ENCODE measurements at regions not wholly inside any gene's neighbourhood (a gene's known extent, or its start where the extent isn't known, plus 50 kb on each side); places are given as distances from the start of the nearest gene placed in this dataset.

- Mint-ChIP-seq H3K9me3 (peaks cover 2% of the 10 kb centered on the region), H3K4me3 (no peak overlapping the region), H3K27ac (no peak overlapping the region), H3K27me3 (no peaks in the 10 kb centered on the region), H3K4me1 (ENCODE audit: low read depth) (no peaks in the 10 kb centered on the region), H3K36me3 (ENCODE audit: low read depth) (no peaks in the 10 kb centered on the region)
- Histone ChIP-seq H3K9me3 (ENCODE audit: control insufficient read depth in 1 of 2, insufficient read depth in 1 of 2, low read length in 2 of 2) (no peaks in the 10 kb centered on the region), H3K36me3 (ENCODE audit: insufficient read depth, low read length) (no peaks in the 10 kb centered on the region), H3K4me1 (ENCODE audit: insufficient read depth, low read length) (no peaks in the 10 kb centered on the region), H3K4me3 (ENCODE audit: low read length) (no peak overlapping the region), H3K27ac (ENCODE audit: low read depth in 1 of 2, low read length in 2 of 2) (no peak overlapping the region), H3K27me3 (ENCODE audit: control insufficient read depth in 1 of 2, insufficient read depth in 2 of 2, low read length in 2 of 2) (no peaks in the 10 kb centered on the region)
- ATAC-seq (ENCODE audit: poor library complexity) (no peak), DNase-seq (no peak)
- intact Hi-C loops (cut with DNase I, micrococcal nuclease), result no loop called here
- ChIA-PET CTCF (no interaction called here), POLR2A (no interaction called here)
- TF ChIP-seq CTCF (IDR thresholded peaks at IDR 0.05), result no peak
Observed at GRCh38 chrX:40326186-40326965, 228.6 kb upstream of the BCOR start.

DNA sequence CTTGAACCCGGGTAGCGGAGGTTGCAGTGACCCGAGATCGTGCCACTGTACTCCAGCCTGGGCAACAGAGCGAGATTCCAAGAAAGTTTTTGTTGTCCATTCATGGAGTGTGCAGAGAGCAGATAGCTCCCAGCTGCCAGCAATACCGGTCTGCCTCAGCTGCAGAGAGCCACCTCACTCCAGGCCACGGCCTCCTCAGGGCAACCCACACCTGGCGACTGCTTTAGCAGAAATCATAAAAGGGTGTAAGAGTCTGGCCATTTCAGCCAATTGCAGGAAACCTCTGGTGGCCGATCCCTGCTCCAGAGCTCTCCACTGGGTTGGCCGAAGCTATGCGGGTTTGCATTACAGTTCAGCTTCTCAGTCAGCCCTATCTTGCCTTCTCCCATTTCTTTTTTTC, 227.4 kb upstream of the BCOR start:
- H3K27ac Mint-ChIP-seq, result no peak overlapping the region

GRCh38 chrX:40323977-40324376, 226.2 kb upstream of the BCOR start:
- Histone ChIP-seq H3K27me3 (ENCODE audit: control insufficient read depth in 1 of 2, insufficient read depth in 2 of 2, low read length in 2 of 2) (no peaks in the 10 kb centered on the region), H3K4me3 (ENCODE audit: low read length) (no peak overlapping the region), H3K36me3 (ENCODE audit: insufficient read depth, low read length) (no peaks in the 10 kb centered on the region), H3K4me1 (ENCODE audit: insufficient read depth, low read length) (no peaks in the 10 kb centered on the region), H3K27ac (ENCODE audit: low read depth in 1 of 2, low read length in 2 of 2) (no peak overlapping the region), H3K9me3 (ENCODE audit: control insufficient read depth in 1 of 2, insufficient read depth in 1 of 2, low read length in 2 of 2) (no peaks in the 10 kb centered on the region)
- intact Hi-C loops (cut with DNase I, micrococcal nuclease), result no loop called here
- DNase-seq, result no peak
- no peak for TF ChIP-seq CTCF (IDR thresholded peaks at IDR 0.05)
- CTCF ChIA-PET, result interaction anchor here (0.7 kb wide), 1 partner anchor 1106 kb away, joined by 3 read pairs; no protein-coding TSS in a partner anchor
- H3K4me1 Mint-ChIP-seq (ENCODE audit: low read depth), result no peaks in the 10 kb centered on the region
- no peak overlapping the region for H3K27ac Mint-ChIP-seq
- ATAC-seq (ENCODE audit: poor library complexity), result no peak
- peaks cover 8% of the 10 kb centered on the region for H3K9me3 Mint-ChIP-seq
- H3K4me3 Mint-ChIP-seq, result no peak overlapping the region
- H3K36me3 Mint-ChIP-seq (ENCODE audit: low read depth), result no peaks in the 10 kb centered on the region
- no peaks in the 10 kb centered on the region for H3K27me3 Mint-ChIP-seq
- POLR2A ChIA-PET, result no interaction called here

More for the DNA sequence above, 227.4 kb upstream of the BCOR start:
- H3K36me3 ChIP-seq (ENCODE audit: insufficient read depth, low read length), result no peaks in the 10 kb centered on the region
- ATAC-seq (ENCODE audit: poor library complexity), result no peak
- no peaks in the 10 kb centered on the region for H3K4me1 Mint-ChIP-seq (ENCODE audit: low read depth)
- H3K9me3 Mint-ChIP-seq, result peaks cover 6% of the 10 kb centered on the region
- H3K4me3 ChIP-seq (ENCODE audit: low read length), result no peak overlapping the region
- TF ChIP-seq CTCF (IDR thresholded peaks at IDR 0.05), result no peak
- no peaks in the 10 kb centered on the region for H3K36me3 Mint-ChIP-seq (ENCODE audit: low read depth)
- no peak overlapping the region for H3K27ac ChIP-seq (ENCODE audit: low read depth in 1 of 2, low read length in 2 of 2)
- intact Hi-C loops (cut with DNase I, micrococcal nuclease), result no loop called here
- no peak for DNase-seq
- H3K9me3 ChIP-seq (ENCODE audit: control insufficient read depth in 1 of 2, insufficient read depth in 1 of 2, low read length in 2 of 2), result no peaks in the 10 kb centered on the region
- no peaks in the 10 kb centered on the region for H3K4me1 ChIP-seq (ENCODE audit: insufficient read depth, low read length)
- no peaks in the 10 kb centered on the region for H3K27me3 ChIP-seq (ENCODE audit: control insufficient read depth in 1 of 2, insufficient read depth in 2 of 2, low read length in 2 of 2)
- no peak overlapping the region for H3K4me3 Mint-ChIP-seq
- ChIA-PET POLR2A (no interaction called here), CTCF (no interaction called here)
- no peaks in the 10 kb centered on the region for H3K27me3 Mint-ChIP-seq
